Mammary epithelial cell (primary cell): ENCODE measurements at regions not wholly inside any gene's neighbourhood (a gene's known extent, or its start where the extent isn't known, plus 50 kb on each side); places are given as distances from the start of the nearest gene placed in this dataset.

Source experiments
- EZH2 ChIP-seq: IDR thresholded peaks from 2 replicates; pipeline ENCODE4 v1.6.1; 2012; ENCODE audit warnings: low read length, inconsistent platforms, borderline replicate concordance
- TF ChIP-seq, protein P1 (sequence below), 2 donors: IDR thresholded peaks in 1 of 2; conservative IDR thresholded peaks in 1 of 2; 2 replicates each; pipeline ENCODE4 v1.5.1; 2011 to 2012; ENCODE audit warnings: inconsistent platforms in 2 of 2, low read length in 2 of 2, mild to moderate bottlenecking in 2 of 2, control low read depth in 1 of 2, low read depth in 1 of 2; ENCODE audit not compliant: insufficient read depth in 1 of 2; ENCODE audit errors: extremely low read depth in 1 of 2

DNA sequence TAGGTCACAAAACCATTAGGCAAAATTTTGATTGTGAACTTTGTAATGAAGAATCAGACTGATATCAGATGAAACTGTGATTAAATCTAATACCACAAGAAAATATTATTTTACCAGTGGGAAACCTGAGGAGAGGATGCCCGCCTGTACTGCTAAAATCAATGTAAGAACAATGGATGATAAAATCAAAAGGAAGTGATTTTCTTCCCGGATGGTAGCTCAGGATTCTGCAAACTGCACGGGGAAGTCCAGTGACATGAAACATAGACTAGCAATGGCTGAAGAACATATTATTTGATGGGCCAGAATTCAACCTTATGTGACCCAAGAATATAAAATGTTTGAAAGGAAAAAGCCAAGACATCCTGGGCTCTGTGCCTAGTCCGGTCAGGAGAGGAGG lies 974.9 kb downstream of the PCDH18 start:
- TF ChIP-seq EZH2, result no peak
- TF ChIP-seq, protein P1, sequence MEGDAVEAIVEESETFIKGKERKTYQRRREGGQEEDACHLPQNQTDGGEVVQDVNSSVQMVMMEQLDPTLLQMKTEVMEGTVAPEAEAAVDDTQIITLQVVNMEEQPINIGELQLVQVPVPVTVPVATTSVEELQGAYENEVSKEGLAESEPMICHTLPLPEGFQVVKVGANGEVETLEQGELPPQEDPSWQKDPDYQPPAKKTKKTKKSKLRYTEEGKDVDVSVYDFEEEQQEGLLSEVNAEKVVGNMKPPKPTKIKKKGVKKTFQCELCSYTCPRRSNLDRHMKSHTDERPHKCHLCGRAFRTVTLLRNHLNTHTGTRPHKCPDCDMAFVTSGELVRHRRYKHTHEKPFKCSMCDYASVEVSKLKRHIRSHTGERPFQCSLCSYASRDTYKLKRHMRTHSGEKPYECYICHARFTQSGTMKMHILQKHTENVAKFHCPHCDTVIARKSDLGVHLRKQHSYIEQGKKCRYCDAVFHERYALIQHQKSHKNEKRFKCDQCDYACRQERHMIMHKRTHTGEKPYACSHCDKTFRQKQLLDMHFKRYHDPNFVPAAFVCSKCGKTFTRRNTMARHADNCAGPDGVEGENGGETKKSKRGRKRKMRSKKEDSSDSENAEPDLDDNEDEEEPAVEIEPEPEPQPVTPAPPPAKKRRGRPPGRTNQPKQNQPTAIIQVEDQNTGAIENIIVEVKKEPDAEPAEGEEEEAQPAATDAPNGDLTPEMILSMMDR (conservative IDR thresholded peaks at IDR 0.05 in 1 of 2, IDR thresholded peaks at IDR 0.05 in 1 of 2; ENCODE audit: extremely low read depth in 1 of 2, insufficient read depth in 1 of 2, low read depth in 1 of 2, low read length in 2 of 2), result no peak
